GM12864 (cell line): ENCODE measurements at regions not wholly inside any gene's neighbourhood (a gene's known extent, or its start where the extent isn't known, plus 50 kb on each side); places are given as distances from the start of the nearest gene placed in this dataset.

Experiments used
- DNase-seq: peaks from one replicate; pipeline ENCODE4 v3.0.0-alpha.2; 2011; ENCODE audit warnings: low read depth
- H3K4me3 ChIP-seq: 2 replicates; pipeline ENCODE4 v1.5.1; 2011; ENCODE audit warnings: mild to moderate bottlenecking, low read depth, low read length, control low read depth
- CTCF ChIP-seq: IDR thresholded peaks from 2 replicates; pipeline ENCODE4 v1.5.1; 2011; ENCODE audit warnings: low read depth, mild to moderate bottlenecking, moderate library complexity, low read length, control low read depth, inconsistent platforms; ENCODE audit errors: missing control alignments

- no peak overlapping the region for H3K4me3 ChIP-seq
- no peak for DNase-seq
- TF ChIP-seq CTCF, result no peak
Observed at GRCh38 chr13:107066355-107066754, 498.4 kb upstream of the ARGLU1 start.

GRCh38 chr13:107065036-107065435 is 497.1 kb upstream of the ARGLU1 start:
- DNase-seq, result no peak
- no peak for TF ChIP-seq CTCF
- no peak overlapping the region for H3K4me3 ChIP-seq

- no peak overlapping the region for H3K4me3 ChIP-seq
- TF ChIP-seq CTCF, result no peak
- no peak for DNase-seq
Observed at GRCh38 chr13:107057028-107057631, 489.2 kb upstream of the ARGLU1 start.

- no peak for TF ChIP-seq CTCF
- DNase-seq, result no peak
- no peak overlapping the region for H3K4me3 ChIP-seq
Observed at GRCh38 chr13:107043021-107043956, 475.4 kb upstream of the ARGLU1 start.

- DNase-seq, result no peak
- H3K4me3 ChIP-seq, result no peak overlapping the region
- TF ChIP-seq CTCF, result no peak
Observed at GRCh38 chr13:107035778-107036177, 467.8 kb upstream of the ARGLU1 start.

- no peak for TF ChIP-seq CTCF
- H3K4me3 ChIP-seq, result no peak overlapping the region
- DNase-seq, result no peak
Observed at GRCh38 chr13:107035186-107035585, 467.2 kb upstream of the ARGLU1 start.
